GM12864 (cell line): ENCODE measurements at regions not wholly inside any gene's neighbourhood (a gene's known extent, or its start where the extent isn't known, plus 50 kb on each side); places are given as distances from the start of the nearest gene placed in this dataset.
A peak's percentile ranks its signal among the peaks of the same experiment; 100 is the strongest.

Experiments used
- DNase-seq: peaks from one replicate; pipeline ENCODE4 v3.0.0-alpha.2; 2011; ENCODE audit warnings: low read depth
- H3K4me3 ChIP-seq: 2 replicates; pipeline ENCODE4 v1.5.1; 2011; ENCODE audit warnings: mild to moderate bottlenecking, low read depth, low read length, control low read depth
- CTCF ChIP-seq: IDR thresholded peaks from 2 replicates; pipeline ENCODE4 v1.5.1; 2011; ENCODE audit warnings: low read depth, mild to moderate bottlenecking, moderate library complexity, low read length, control low read depth, inconsistent platforms; ENCODE audit errors: missing control alignments

GRCh38 chr12:18165889-18166288 lies 75.9 kb upstream of the RERGL start:
- no peak for TF ChIP-seq CTCF
- no peak for DNase-seq

GRCh38 chr12:18165422-18165871 lies 75.5 kb upstream of the RERGL start:
- no peak overlapping the region for H3K4me3 ChIP-seq
- peak; percentile 45 for DNase-seq
- TF ChIP-seq CTCF = no peak

More at GRCh38 chr12:18165889-18166288, 75.9 kb upstream of the RERGL start:
- no peak overlapping the region for H3K4me3 ChIP-seq

DNA sequence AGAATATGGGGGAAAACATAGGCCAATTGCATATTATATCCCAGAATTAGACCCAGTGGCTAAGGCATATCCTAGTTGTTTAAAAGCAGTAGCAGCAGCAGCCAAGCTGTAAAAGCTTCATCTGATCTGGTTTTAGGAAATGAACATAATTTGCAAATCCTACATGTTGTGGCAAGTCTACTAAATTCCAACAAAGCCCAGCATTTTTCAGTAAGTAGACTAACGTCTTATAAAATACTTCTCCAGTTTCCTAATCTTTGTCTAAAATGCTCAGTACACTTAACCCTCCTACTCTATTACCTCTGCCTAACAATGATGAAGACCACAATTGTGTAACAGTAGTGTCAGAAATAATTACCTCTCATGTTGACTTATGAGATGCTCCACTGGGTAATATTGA lies 70.9 kb upstream of the RERGL start:
- no peak for TF ChIP-seq CTCF
- H3K4me3 ChIP-seq = no peak overlapping the region
- DNase-seq = no peak

GRCh38 chr12:18158774-18159557 lies 69.0 kb upstream of the RERGL start:
- peak; percentile 75 for TF ChIP-seq CTCF
- DNase-seq = no peak
- no peak overlapping the region for H3K4me3 ChIP-seq

DNA sequence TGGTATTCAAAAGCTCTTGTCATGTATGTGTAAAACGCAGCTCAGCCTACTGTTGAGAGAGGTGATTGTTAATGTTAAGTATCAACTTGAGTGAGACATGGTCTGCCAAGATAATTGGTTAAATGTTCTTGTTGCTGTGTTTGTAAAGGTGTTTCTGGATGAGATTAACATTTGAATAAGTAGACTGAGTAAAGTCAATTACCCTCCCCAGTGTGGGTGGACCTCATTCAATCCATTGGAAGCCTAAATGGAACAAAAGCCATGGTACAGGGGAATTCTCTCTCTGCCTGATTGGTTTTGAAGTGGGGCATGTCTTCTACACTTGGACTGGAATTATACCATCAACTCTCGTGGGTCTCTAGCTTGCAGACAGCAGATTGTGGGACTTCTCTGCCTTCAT lies 63.8 kb upstream of the RERGL start:
- no peak for DNase-seq
- TF ChIP-seq CTCF = no peak

DNA sequence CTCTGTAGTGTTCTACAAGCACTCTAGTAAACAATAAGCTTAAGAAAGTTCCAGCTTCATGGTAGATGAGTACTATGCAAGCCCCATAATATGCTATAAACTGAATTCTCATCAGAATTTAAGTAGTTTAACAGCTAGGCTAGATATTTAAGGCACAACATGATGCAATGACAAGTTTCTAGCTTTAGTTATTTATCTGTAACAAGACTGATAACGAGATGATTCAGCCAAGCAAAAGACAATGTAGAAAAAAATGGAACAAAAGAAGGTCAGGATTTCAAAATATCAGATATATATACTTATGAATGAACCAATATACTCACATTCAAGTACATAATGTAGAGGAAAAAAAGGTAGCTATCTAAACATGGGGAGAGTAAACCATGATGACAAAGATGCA lies 61.0 kb upstream of the RERGL start:
- DNase-seq = no peak
- H3K4me3 ChIP-seq = no peak overlapping the region
- no peak for TF ChIP-seq CTCF

More for the DNA sequence above, 63.8 kb upstream of the RERGL start:
- H3K4me3 ChIP-seq = no peak overlapping the region

DNA sequence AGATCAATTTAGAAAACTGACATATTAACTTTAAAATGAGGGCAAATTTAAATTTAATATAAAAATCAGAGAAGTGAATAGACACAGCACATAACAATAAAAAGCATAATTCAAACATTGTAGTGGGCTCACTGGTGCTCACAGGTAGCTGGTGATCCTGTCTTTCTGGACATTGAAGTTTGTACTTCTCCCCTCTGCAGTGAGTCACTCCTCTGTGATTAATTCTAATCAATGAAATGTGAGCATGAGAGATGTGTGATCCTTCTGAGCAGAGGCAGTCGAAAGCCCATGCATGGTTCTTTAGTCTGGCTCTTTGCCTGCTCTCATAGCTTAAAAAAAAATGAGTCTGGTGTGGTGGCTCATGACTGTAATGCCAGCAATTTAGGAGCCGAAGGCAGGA lies 59.0 kb upstream of the RERGL start:
- TF ChIP-seq CTCF = no peak
- no peak for DNase-seq
- H3K4me3 ChIP-seq = no peak overlapping the region
